ENCODE measurements at regions not wholly inside any gene's neighbourhood (a gene's known extent, or its start where the extent isn't known, plus 50 kb on each side); places are given as distances from the start of the nearest gene placed in this dataset.
A peak's percentile ranks its signal among the peaks of the same experiment; 100 is the strongest.

DNA sequence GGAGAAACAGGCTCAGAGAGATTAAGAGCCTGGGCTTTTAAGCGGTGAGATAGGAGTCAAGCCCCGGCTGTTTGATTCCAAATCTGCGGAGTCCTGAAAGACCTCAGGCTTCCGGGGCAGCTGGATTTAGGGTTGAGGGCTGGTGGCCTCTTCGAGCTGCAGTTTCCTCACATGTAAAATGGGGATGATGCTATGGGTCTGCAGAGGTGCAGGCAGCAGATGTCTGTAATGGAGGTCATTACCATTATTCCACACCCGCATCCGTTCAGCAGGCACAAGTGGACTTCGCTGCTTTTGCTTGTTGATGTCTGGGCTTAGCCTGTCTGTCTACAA lies 175.6 kb upstream of the HS6ST1 start (continued):
- TF ChIP-seq NFYC (CRISPR knock-in tag; IDR thresholded peaks at IDR 0.05), result no peak
- TF ChIP-seq NR2F1 (CRISPR knock-in tag; IDR thresholded peaks at IDR 0.05), result no peak
- TF ChIP-seq ZNF335 (CRISPR knock-in tag; IDR thresholded peaks at IDR 0.05), result no peak
- TF ChIP-seq, protein P1, sequence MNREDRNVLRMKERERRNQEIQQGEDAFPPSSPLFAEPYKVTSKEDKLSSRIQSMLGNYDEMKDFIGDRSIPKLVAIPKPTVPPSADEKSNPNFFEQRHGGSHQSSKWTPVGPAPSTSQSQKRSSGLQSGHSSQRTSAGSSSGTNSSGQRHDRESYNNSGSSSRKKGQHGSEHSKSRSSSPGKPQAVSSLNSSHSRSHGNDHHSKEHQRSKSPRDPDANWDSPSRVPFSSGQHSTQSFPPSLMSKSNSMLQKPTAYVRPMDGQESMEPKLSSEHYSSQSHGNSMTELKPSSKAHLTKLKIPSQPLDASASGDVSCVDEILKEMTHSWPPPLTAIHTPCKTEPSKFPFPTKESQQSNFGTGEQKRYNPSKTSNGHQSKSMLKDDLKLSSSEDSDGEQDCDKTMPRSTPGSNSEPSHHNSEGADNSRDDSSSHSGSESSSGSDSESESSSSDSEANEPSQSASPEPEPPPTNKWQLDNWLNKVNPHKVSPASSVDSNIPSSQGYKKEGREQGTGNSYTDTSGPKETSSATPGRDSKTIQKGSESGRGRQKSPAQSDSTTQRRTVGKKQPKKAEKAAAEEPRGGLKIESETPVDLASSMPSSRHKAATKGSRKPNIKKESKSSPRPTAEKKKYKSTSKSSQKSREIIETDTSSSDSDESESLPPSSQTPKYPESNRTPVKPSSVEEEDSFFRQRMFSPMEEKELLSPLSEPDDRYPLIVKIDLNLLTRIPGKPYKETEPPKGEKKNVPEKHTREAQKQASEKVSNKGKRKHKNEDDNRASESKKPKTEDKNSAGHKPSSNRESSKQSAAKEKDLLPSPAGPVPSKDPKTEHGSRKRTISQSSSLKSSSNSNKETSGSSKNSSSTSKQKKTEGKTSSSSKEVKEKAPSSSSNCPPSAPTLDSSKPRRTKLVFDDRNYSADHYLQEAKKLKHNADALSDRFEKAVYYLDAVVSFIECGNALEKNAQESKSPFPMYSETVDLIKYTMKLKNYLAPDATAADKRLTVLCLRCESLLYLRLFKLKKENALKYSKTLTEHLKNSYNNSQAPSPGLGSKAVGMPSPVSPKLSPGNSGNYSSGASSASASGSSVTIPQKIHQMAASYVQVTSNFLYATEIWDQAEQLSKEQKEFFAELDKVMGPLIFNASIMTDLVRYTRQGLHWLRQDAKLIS (CRISPR knock-in tag; IDR thresholded peaks at IDR 0.05), result no peak
- TF ChIP-seq TOPORS (CRISPR knock-in tag; IDR thresholded peaks at IDR 0.05), result no peak
- no peak for TF ChIP-seq BRF2 (CRISPR knock-in tag; IDR thresholded peaks at IDR 0.05)
- no peak for TF ChIP-seq GTF2F1 (IDR thresholded peaks at IDR 0.05; ENCODE audit: low read length)

GRCh38 chr2:128494640-128495321 lies 176.1 kb upstream of the HS6ST1 start:
- no peak overlapping the region for H3K9ac ChIP-seq (ENCODE audit: insufficient read depth, low read depth, low read length)
- 41% methylated on average over 13 of the region's 13 CpGs for WGBS (ENCODE audit: low lambda C conversion rate)
- in situ Hi-C loops (cut with HindIII; ENCODE audit: extremely low pct_ligation_motif_present, low pct_unique_long_range_greater_than_20kb) (no loop called here), intact Hi-C loops (cut with micrococcal nuclease; ENCODE audit: unreplicated experiment) (no loop called here)
- FAIRE-seq (no peak), ATAC-seq (no peak), DNase-seq (ENCODE audit: low spot score) (no peak)
- H3K27me3 ChIP-seq (ENCODE audit: control insufficient read depth in 1 of 2, insufficient read depth in 2 of 2, low read length in 2 of 2), result peaks cover 6 to 22% of the 10 kb centered on the region in 2 experiments; a peak in 4 of 5 replicates
- H4K20me1 ChIP-seq (ENCODE audit: insufficient read depth, low read length), result no peaks in the 10 kb centered on the region
- peaks cover 7% of the 10 kb centered on the region; the same call in 1 of the 2 replicates for H3K4me1 ChIP-seq (ENCODE audit: insufficient read depth, low read length)
- TF ChIP-seq HBP1 (CRISPR knock-in tag; IDR thresholded peaks at IDR 0.05; ENCODE audit: low read depth) (no peak), ZNF205 (CRISPR knock-in tag; IDR thresholded peaks at IDR 0.05) (peak; percentile 82), TCF7 (IDR thresholded peaks at IDR 0.05; ENCODE audit: low read depth) (no peak), ZNF331 (CRISPR knock-in tag; IDR thresholded peaks at IDR 0.05) (no peak), RXRB (CRISPR knock-in tag; IDR thresholded peaks at IDR 0.05; ENCODE audit: borderline replicate concordance) (no peak), SOX13 (IDR thresholded peaks at IDR 0.05) (no peak), SOX13 (CRISPR knock-in tag; conservative IDR thresholded peaks at IDR 0.05 in 1 of 2, IDR thresholded peaks at IDR 0.05 in 1 of 2) (peak in 1 of 2 experiments; percentile 40; a peak in 1 of 4 replicates)
- H3K79me2 ChIP-seq (ENCODE audit: insufficient read depth, low read length), result no peaks in the 10 kb centered on the region
- ChIA-PET CTCF (ENCODE audit: low intra/inter-chr PET ratio, low total read pairs) (no interaction called here), POLR2A (no interaction called here)
- BruUV-seq (replicated peaks), result no TSS peak
- H3K9me3 ChIP-seq (ENCODE audit: low read length), result no peaks in the 10 kb centered on the region
- no peak overlapping the region for H3K4me3 ChIP-seq (replicated peaks in 1 of 3; ENCODE audit: insufficient read depth in 1 of 3, low read depth in 2 of 3, low read length in 3 of 3)
- no peak overlapping the region for H3K27ac ChIP-seq (ENCODE audit: extremely low read length, insufficient read depth, low read length)
- no peak overlapping the region for H2AFZ ChIP-seq (ENCODE audit: low read length)
- no peaks in the 10 kb centered on the region for H3K36me3 ChIP-seq (replicated peaks in 1 of 2; ENCODE audit: control insufficient read depth in 1 of 2, insufficient read depth in 2 of 2, low read length in 2 of 2)
- no peak overlapping the region for H3K4me2 ChIP-seq (ENCODE audit: low read depth, low read length)
